AG08395 (cell line): ENCODE measurements at regions not wholly inside any gene's neighbourhood (a gene's known extent, or its start where the extent isn't known, plus 50 kb on each side); places are given as distances from the start of the nearest gene placed in this dataset.

Experiments used
- DNase-seq: peaks from one replicate; pipeline ENCODE4 v3.0.0; 2012; ENCODE audit warnings: mixed read lengths, low spot score

DNA sequence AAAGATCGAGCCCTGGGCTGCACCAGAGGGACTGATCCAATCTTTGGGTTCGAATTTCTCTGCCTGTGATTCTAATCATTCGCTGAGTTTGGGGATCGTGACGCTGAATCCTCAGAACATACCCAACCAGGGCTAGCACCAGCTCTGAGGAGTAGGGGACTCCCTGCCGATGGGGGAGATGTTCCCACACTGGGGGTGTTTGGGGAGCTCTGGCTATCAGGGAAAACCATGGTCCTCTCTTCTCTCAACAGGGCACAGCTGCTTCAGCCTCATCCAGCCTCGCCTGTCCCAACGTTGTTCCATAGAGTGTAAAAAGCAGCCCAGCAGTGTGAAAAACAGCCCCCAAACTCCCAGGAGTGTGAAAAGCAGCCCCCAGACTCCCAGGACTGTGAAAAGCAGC, 136.6 kb downstream of the ANKRD60 start:
- DNase-seq: no peak

DNA sequence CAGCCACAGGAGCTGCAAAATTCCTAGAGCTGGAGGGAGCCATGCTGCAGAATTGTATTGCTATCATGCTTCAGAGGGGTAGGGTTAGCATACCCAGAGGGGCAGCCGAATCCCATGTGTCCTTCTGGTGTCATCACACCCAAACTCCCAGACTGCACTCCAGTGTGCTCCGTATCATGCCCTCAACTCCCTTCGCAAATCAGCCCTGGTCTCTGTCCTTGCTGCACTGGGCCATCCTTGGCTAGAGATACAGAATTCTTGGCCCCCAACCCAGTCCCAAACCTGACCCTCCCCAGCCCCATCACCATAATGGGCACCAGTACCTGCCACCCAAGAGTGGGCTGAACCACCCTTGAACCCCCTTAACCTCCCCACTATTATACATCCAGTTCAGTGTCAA, 138.3 kb downstream of the ANKRD60 start:
- DNase-seq: no peak

DNA sequence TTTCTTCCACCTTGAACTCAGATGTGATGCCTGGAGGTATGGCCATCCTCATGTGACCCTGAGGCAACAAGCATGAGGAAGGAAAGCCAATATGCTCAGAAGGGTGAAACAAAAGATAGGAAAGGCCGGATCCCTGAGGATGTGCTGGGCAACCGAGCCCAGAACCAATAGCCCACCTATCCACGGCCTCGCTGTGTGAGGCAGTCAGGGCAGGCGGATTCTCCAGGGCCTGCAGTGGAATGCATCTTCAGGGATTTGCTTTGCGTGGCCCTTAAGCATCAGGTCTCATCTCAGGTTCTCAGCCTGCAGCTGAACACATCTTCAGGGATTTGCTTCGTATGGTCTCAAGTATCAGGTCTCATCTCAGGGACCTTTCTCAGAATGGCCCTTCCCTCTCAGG, 139.8 kb downstream of the ANKRD60 start:
- no peak for DNase-seq

DNA sequence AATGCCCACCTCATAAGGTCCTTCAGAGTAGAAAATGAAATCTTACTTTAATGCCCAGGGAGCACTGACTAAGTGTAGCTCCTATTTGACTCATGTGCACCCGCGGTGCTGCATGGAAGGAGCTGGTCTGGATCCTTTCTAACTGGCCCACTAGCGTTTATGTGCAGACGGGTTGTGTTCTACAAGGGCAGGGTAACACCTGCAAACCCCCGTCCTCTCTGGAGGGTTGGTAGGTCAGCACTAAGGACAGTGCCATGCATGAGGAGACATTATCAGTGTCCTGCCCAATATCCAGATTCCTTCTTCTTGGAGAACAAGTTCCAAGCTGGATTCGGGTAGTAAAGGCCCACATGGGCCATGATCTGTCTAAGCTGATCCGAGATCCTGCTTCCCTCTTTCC, 140.3 kb downstream of the ANKRD60 start:
- DNase-seq: no peak

DNA sequence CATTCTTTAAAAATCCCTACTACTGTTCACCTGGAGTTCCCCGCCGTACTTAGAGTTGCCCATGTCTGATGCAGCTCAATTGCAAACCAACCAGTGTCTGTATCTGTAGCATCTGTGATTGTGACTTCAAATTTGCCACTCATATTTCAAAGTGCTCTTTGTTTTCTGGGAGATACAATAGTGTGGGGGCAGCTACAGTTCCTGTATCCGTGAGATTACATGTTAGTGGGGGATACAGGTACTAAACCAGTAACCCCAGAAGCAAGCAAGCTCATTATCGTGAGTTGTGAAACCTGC, 140.9 kb downstream of the ANKRD60 start:
- DNase-seq: no peak

DNA sequence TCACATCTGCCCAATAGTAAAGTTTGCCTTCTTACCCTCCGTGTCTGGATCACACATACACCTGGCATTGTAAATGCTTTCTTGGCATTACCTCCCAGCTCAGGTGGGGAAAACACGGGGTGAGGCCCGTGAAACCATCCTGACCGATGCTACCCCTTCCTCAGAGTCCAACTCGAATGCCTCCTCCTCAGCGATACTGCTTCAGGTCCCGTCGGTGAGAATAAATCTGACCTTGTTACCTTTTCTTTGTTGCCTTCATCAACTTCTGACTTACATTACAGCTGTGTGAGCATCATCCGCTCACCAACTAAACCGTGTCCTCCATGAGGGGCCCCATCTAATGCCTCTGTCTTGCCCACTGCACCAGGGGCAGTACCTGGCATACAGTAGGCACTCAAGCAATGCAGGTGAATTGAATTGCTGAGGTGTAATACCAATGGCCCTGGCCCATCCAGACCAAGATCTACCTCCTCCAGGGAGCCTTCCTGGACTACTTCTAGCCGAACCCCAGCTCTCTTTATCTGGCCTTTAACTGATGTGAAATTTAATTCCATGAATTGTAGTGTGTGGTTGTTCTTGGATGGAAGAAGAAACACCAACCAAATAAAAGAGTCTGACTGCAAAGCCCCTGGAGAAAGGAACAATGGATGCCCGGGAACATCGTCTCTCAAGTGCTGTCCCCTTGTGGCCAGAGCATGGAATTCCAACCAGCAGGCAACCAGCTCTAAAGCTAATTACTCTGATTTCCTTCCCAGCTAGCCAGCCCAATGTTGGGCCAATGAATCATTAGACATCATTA, 141.5 kb downstream of the ANKRD60 start:
- DNase-seq: peak; percentile 68

DNA sequence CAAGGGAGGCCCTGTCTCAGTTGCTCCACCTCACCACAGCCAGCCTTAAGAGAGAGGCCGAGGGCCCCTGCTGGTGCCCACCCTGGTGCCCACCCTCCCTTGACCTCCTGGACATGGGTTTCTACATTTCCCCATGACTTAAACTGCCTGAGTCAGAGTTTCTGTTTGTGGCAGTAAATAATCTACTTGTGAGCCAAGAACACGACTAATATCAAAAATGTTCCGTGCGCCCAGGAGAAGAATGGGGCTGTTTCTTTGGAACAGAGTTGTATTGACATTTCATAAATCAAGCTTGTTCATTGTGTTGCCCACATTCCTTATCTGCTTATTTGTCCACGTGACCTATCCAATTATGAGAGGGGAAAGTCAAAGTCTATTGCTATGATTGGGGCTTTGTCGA, 143.5 kb downstream of the ANKRD60 start:
- DNase-seq: no peak

DNA sequence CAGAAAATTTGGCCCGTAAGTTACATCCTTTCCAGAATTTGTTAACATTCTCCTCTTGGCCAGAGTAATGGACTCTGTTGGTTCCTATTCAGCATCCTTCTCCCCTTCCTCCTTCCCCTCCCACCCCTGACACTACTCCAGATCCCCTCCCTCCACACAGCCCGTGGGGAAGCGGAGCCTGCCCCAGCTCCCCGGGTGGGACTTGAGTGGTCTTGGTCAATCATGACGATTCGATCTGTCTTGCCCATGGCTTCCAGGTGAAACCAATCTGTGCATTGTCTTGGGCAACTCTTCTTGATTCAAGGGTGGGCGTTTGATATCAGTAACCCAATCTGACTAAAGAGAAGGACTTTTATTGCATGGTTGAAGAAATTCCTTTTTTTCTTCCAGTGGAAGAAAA, 143.9 kb downstream of the ANKRD60 start:
- no peak for DNase-seq

DNA sequence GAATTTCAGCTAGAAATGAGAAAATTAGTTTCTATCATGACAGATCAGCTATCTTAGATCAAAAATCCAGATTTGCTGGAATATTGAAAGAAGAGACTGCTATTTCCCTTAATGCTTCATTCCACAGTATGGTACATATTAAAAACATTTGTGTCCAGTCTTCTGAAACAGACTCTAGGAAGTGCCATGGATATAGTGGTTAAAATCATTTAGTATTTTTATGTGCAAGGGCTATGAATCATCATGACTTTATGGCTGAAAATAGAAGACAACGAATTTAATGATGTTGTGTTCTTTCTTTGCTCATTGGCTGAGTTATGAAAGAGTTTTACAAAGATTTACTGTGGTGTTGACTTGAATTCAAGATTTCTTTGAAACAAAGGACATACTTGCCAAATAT, 146.6 kb downstream of the ANKRD60 start:
- peak; percentile 85 for DNase-seq

DNA sequence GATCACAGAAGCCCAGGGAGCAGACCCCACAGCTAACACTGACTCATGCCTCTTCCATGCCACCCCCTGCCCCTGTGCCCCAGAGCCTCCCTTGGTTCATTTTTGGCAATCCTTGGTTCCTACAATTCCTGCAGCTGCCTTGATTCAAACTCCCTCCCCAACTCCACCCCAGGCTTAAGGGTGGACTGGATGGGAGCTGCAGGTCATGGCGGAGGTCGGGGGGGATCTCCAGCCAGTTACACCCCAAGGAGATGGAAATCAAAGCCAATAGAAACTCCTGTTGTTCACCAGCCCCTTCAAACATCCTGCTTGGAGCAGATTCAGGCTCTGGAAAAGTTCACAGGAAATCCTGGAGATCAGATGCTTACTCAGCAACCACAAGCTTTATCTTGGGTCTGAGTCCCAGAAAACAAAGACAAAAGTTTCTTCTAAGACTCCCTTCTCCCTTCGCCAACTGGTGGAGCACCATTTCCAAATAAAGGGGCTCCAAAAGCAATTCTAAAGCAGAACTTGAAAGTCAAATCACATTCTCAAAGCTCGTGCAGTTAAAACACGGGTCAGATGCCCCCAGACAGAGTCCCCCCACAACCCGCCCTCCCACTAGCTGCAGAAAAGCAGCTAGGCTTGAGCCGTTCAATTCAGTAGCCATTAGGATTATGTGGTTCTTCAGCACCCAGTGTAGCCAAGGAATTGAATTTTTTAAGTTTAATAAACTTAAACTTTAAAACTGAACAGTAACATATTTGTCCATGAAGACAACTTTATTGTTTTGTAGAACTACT, 149.5 kb downstream of the ANKRD60 start:
- DNase-seq: peak; percentile 69

DNA sequence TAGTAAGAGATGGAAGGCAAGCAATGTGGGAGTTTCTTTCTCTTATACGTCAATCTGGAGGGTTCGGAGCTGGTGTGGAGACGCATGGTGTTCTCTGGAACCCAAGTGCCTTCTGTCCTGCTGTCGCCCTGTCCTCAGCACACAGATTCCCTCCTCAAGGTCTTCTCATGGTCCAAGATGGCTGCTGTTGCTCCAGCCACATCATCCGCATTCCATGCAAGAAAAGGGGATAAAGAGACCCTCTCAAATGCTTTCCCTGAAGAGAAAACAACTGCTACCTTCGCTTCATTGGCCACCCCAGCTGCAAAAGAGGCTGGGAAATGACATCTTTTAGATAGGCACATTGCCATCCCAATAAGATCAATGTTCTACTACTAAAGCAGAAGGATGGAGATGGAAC, 151.2 kb downstream of the ANKRD60 start:
- no peak for DNase-seq

DNA sequence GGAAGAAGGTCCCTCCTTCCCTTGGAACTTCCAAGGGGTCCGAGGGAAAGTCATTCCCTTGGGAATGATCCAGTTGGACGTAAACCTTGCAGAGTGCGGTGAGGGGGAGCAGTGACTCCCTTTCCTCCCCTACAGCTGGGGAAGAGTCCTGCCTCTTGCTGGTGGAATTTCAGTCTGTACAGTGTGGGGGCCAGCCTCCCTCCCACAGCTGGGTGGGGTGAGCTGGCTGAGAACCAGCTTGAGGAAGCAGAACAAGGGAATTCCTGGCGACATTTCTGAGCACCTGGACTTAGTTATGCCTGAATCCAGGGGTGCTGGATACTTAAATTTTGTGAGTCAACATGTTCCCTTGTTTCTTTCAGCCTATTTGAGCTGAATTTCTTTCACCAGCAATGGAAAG, 152.0 kb downstream of the ANKRD60 start:
- DNase-seq: no peak

DNA sequence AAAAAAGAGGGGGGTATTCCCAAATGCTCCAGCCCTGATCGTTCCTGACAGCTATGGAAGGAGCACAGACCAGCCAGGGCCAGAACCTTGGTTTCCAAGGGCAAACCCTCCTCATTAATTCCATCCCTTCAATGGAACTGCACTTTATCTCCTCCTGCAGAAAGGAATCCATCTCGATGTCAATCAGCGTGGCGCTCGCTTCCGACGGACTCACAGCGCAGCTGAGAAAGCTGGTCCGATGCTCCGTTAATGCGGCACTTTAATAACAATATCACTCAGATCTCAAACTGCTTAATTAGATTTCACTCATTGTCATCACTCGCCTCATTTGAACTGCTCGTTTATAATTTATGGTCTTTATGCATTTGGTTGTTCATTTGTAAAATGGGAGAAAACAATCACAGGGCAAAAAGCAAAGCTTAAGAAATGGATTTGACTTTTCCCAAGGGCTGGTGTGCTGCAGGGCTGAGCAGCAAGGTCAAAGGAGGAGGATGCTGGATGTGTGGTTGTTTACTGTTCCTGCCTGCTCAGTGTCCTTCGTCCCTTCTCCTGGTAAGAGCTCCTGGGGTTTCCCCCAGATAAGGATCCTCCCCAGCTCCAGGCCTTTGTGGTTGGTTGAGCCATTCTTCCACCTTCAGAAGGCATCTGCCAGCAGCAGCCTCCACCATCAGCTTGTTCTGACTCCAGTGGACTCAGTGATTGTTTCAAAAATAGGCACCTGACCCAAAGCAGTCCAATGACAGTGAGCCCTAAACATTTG, 152.7 kb downstream of the ANKRD60 start:
- no peak for DNase-seq

DNA sequence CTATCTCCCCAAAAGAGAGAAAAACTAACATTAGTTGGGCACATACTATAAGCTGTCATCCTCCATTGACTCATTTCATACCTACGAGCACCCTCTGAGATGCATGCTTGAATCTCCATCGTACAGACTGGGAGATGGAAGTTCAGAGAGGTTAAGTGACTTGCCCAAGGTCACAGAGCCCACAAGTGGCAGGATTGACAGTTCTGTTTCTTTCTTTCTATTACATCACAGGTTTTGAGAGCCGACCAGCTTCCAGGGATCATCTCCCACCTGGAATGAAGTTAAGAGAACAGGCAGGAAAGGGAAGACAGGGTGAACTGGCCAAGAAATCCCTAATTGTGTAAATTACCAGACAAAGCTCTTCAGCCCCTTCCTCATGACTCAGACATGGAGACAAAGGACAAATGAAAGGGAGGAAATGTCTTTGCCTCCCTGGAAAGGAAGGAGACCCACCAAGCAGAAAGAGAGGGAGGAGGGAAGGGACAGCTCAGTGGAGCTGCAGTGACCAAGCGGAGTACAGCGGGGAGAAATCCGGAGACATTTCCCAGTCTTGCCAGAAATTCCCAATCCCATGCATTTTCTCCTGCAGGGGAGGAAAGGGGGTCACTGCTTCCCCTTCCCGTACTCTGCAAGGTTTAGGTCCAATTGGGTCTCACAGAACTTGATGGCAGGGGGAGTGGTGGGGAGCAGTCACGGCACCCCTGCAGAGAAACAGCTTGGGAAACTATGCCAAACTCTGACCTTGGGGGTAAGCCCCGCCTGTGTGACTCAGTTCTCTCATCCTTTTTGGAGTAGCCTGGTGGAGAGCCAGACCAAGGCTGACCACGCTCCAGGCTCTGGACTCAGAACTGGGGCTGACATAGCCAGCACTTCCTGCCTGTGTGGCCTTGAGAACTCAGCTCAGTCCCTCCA, 154.3 kb downstream of the ANKRD60 start:
- DNase-seq: peak; percentile 84

DNA sequence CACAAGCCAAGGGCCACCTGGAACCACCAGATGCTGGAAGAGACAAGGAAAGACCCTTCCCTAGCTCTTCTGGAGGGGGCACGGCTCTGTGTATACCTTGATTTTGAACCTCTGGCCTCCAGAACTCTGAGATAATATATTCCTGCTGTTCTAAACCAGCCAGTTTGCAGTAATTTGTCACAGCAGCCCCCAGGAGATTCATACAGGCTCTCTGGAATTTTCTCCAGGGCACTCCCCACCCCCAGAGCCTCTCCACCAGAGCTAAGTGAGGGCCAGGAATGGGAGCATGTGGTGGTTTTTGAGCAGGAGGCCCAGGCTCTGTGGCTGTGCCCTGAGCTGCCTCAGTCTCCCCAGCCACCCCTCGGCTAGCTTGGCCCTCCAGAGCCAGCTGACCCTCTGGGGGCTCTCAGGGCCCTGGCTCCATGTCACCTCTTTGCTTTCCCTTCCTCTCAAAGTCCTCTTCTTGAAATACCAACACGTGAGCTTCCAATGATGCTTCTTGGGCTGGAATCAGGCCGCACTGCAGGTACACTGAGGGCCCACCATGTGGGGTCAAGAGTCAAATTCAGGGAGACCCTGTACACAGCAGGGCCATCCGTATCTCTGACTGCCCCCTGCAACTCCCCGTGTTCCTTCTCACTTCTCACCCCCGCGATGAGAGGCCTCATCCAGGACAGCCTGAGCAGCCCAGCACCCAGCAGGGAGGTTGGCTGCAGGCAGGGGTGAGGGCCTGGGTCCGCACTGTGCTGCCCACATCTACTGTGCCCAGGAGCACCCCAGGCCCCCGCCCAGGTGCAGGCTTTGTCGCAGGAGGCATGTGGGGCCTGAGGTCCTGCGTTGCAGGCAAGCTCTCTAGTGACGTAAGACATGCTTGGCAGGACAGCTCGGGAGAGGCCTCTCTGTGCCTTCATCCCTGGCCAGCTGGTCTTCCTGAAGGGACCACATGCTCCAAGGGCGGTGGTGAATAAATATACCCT, 155.5 kb downstream of the ANKRD60 start:
- no peak for DNase-seq

DNA sequence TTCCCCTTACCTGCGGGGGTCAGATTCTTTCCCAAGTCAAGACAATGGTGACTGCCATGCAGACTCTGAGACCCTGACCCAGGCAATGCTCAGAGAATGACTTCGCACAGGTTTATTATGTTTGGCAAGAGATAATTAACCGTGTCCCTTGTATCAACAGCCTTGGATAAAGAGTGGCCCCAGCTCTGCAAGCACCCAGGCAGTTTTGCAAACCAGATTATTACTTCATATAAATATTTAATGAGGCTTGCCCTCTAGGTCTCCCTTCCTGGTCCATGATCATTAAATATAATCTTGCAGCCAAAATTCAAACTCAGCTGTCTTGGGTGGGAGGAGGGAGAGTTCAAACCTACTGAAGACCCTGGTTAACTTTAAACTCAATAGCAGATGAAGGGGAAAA, 156.5 kb downstream of the ANKRD60 start:
- no peak for DNase-seq

DNA sequence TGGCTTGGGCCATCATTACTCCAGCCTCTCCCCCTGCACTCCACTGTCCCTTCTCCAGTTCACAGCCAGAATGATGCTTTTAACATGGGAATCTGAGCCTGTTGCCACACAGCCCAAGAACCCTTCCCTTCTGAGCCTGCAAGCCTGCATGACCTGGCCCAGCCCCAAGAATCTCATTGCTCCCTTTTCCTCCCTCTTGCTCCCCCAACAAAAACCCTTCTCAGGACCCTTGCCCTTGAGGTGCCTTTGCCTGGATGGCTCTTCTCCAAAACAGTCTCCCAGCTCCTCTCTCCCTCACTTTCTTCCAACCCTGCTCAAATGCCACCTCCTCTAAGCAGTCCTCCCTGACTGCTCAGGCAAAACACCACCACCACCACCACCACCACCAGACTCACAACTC, 157.2 kb downstream of the ANKRD60 start:
- DNase-seq: no peak

DNA sequence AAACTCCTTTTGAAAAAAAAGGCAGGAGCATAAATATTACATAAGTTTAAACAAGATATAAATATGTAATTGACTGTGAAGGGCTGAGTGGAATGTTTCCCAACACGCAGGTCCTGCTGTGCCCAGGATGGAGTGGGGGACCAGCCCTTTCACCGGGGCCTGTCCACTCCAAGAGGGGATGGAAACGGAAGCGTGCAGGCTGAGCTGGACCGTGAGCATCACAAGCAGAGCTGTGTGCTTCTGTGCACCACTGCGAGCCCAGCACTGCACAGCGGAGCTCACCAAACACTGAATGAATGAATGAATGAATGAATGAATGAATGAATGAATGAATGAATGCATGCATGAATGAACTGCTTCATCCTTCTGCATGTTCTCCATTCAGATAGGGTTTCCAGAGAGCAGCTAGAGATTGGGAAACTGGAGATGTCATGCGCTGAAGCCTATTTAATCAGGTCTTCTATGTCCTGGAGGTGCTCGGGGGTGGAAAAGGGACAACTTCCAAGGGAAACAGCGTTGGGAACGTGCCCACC, 157.7 kb downstream of the ANKRD60 start:
- DNase-seq: no peak

DNA sequence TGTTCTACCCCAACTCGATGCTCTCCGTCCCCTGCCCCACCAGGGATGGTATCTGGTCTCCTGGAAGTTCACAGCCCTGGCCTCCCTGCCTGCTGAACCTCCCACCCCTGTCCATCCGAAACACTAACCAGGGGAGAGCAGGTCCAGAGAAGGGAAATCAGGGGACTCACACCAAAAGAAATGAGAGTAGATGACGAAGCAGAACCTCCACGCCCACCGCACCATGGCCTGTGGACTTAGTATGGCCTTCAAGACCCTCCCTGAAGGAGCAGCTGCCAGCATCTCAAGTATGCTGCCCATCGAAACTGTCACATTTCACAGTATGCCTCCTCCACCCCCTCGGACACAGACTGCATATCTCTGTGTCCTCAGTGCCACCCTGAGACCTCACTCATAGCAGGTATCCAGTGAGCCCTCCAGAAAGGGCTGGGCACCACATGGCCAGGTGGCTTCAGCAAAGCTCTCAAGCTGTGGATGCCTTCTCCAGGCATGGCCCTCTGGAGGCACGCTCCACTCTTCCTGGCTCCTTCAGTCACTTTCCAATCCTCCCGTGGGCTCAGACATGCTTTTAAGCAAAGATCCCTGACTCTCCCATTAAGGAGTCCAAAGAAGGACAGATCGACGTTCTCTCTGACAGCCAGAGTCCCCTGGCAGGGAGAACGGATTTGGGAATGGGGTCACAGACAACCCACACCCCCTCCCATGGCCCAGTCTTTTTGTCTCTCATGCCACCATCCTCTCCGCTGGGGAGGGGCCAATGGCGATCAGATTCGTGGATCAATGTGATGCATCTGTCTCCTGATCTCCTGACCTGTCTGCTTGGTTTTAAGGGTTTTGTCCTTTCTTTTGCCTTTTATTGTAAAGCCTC, 158.4 kb downstream of the ANKRD60 start:
- no peak for DNase-seq

DNA sequence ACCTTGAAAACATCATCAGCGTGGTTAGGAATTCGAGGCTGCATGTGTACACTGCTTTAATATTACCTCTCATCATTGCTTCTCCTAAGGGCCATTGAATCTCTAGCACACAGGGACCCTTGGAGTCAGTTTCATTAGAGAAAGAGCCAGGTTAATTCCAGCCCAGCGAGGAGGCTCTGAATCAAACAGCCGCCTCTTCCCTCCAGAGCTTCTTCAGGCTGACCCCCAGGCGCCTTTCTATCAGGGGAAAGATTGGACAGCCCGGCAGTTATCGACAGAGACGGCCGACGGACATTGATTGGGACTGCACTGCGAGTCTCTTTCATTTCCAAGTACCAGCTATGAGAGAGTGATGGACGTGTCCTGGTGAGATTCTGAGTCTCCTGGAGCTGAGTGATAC, 159.2 kb downstream of the ANKRD60 start:
- DNase-seq: no peak
